MM.1S (cell line): ENCODE measurements at regions not wholly inside any gene's neighbourhood (a gene's known extent, or its start where the extent isn't known, plus 50 kb on each side); places are given as distances from the start of the nearest gene placed in this dataset.

Experiments
- DNase-seq: peaks from one replicate; pipeline ENCODE4 v3.0.0-alpha.2; 2015
- H2AFZ ChIP-seq: fragments of 300-600 bp; sonication (generic); 2 replicates; pipeline ENCODE4 v1.6.0; 2016; ENCODE audit warnings: antibody characterized with exemption, low read length
- H3F3A ChIP-seq: fragments of 300-600 bp; sonication (generic); 2 replicates; pipeline ENCODE4 v1.6.1; 2016; ENCODE audit warnings: mild to moderate bottlenecking, antibody characterized with exemption, low read length, moderate library complexity, mixed read lengths; ENCODE audit not compliant: insufficient read depth
- H3K27ac ChIP-seq: fragments of 300-600 bp; sonication (generic); 2 replicates; pipeline ENCODE4 v1.5.1; 2016; ENCODE audit warnings: mild to moderate bottlenecking, low read length
- H3K27me3 ChIP-seq: fragments of 300-600 bp; sonication (generic); replicated peaks from 2 replicates; pipeline ENCODE4 v1.6.0; 2016; ENCODE audit warnings: low read length; ENCODE audit not compliant: insufficient read depth
- H3K36me3 ChIP-seq: fragments of 300-600 bp; sonication (generic); replicated peaks from 2 replicates; pipeline ENCODE4 v1.6.1; 2016; ENCODE audit warnings: mild to moderate bottlenecking, low read length, mixed read lengths; ENCODE audit not compliant: insufficient read depth
- H3K4me1 ChIP-seq: fragments of 300-600 bp; sonication (generic); 2 replicates; pipeline ENCODE4 v1.6.1; 2016; ENCODE audit warnings: low read length, mixed read lengths
- H3K4me2 ChIP-seq: fragments of 300-600 bp; sonication (generic); 2 replicates; pipeline ENCODE4 v1.6.0; 2016; ENCODE audit warnings: low read depth, low read length
- H3K4me3 ChIP-seq: fragments of 300-600 bp; sonication (generic); 2 replicates; pipeline ENCODE4 v1.5.1; 2016; ENCODE audit warnings: low read length, mixed read lengths
- H3K79me2 ChIP-seq: fragments of 300-600 bp; sonication (generic); 2 replicates; pipeline ENCODE4 v1.6.1; 2016; ENCODE audit warnings: mixed run types, low read length, mixed read lengths
- H3K9ac ChIP-seq: fragments of 300-600 bp; sonication (generic); 2 replicates; pipeline ENCODE4 v1.6.1; 2016; ENCODE audit warnings: low read length, mixed read lengths
- H3K9me2 ChIP-seq: fragments of 300-600 bp; sonication (generic); replicated peaks from 2 replicates; pipeline ENCODE4 v1.6.1; 2016; ENCODE audit warnings: mild to moderate bottlenecking, low read length, mixed read lengths; ENCODE audit not compliant: insufficient read depth
- H3K9me3 ChIP-seq: fragments of 300-600 bp; sonication (generic); replicated peaks from 2 replicates; pipeline ENCODE4 v1.6.1; 2016; ENCODE audit warnings: mild to moderate bottlenecking, low read length, mixed read lengths; ENCODE audit not compliant: insufficient read depth
- H4K20me1 ChIP-seq: fragments of 300-600 bp; sonication (generic); 2 replicates; pipeline ENCODE4 v1.6.1; 2016; ENCODE audit warnings: mild to moderate bottlenecking, low read length, moderate library complexity, mixed read lengths; ENCODE audit not compliant: insufficient read depth
- CTCF ChIP-seq: fragments of 300-600 bp; sonication (generic); IDR thresholded peaks from 2 replicates; pipeline ENCODE4 v1.5.1; 2016; ENCODE audit warnings: antibody characterized with exemption, low read length, mixed read lengths
- EZH2 ChIP-seq: fragments of 300-600 bp; sonication (generic); optimal IDR thresholded peaks from 2 replicates; pipeline ENCODE3; 2017; ENCODE audit warnings: low read depth, mild to moderate bottlenecking, antibody characterized with exemption, low read length, mixed read lengths
- EZH2phosphoT487 ChIP-seq: fragments of 300-600 bp; sonication (generic); IDR thresholded peaks from 2 replicates; pipeline ENCODE4 v1.6.1; 2018; ENCODE audit warnings: antibody characterized with exemption, low read length

- H3K9ac ChIP-seq: no peak overlapping the region
- H3K4me3 ChIP-seq: no peak overlapping the region
- H3K4me1 ChIP-seq: no peaks in the 10 kb centered on the region
- no peaks in the 10 kb centered on the region for H3K27me3 ChIP-seq
- H3K9me2 ChIP-seq: no peaks in the 10 kb centered on the region
- no peak overlapping the region for H3K4me2 ChIP-seq
- H3K36me3 ChIP-seq: no peaks in the 10 kb centered on the region
- no peaks in the 10 kb centered on the region for H3K79me2 ChIP-seq
- no peak for TF ChIP-seq CTCF
- TF ChIP-seq EZH2: no peak
- no peak for TF ChIP-seq EZH2phosphoT487
- H3K9me3 ChIP-seq: no peaks in the 10 kb centered on the region
- H3F3A ChIP-seq: no peaks in the 10 kb centered on the region
- H2AFZ ChIP-seq: no peak overlapping the region
- no peak overlapping the region for H3K27ac ChIP-seq
- no peaks in the 10 kb centered on the region for H4K20me1 ChIP-seq
- DNase-seq: no peak
These were observed 375.5 kb upstream of the TRIB2 start for GRCh38 chr2:12341215-12341614.

GRCh38 chr2:12341920-12342319 is 374.8 kb upstream of the TRIB2 start:
- no peaks in the 10 kb centered on the region for H3K9me2 ChIP-seq
- H3K4me2 ChIP-seq: no peak overlapping the region
- H3K27me3 ChIP-seq: no peaks in the 10 kb centered on the region
- no peak overlapping the region for H2AFZ ChIP-seq
- H3K4me1 ChIP-seq: no peaks in the 10 kb centered on the region
- H4K20me1 ChIP-seq: no peaks in the 10 kb centered on the region
- no peaks in the 10 kb centered on the region for H3F3A ChIP-seq
- H3K27ac ChIP-seq: no peak overlapping the region
- H3K79me2 ChIP-seq: no peaks in the 10 kb centered on the region
- H3K9me3 ChIP-seq: no peaks in the 10 kb centered on the region
- H3K4me3 ChIP-seq: no peak overlapping the region
- no peak for TF ChIP-seq EZH2phosphoT487
- no peak for TF ChIP-seq CTCF
- TF ChIP-seq EZH2: no peak
- H3K36me3 ChIP-seq: no peaks in the 10 kb centered on the region
- DNase-seq: no peak
- no peak overlapping the region for H3K9ac ChIP-seq

GRCh38 chr2:12343141-12343540 is 373.6 kb upstream of the TRIB2 start:
- no peaks in the 10 kb centered on the region for H3K36me3 ChIP-seq
- TF ChIP-seq EZH2: no peak
- TF ChIP-seq CTCF: no peak
- no peak for TF ChIP-seq EZH2phosphoT487
- H3K79me2 ChIP-seq: no peaks in the 10 kb centered on the region
- no peak overlapping the region for H3K9ac ChIP-seq
- H3K9me2 ChIP-seq: no peaks in the 10 kb centered on the region
- no peaks in the 10 kb centered on the region for H4K20me1 ChIP-seq
- no peak overlapping the region for H3K4me3 ChIP-seq
- no peak overlapping the region for H3K4me2 ChIP-seq
- H3K27me3 ChIP-seq: no peaks in the 10 kb centered on the region
- no peak for DNase-seq
- no peaks in the 10 kb centered on the region for H3F3A ChIP-seq
- H3K9me3 ChIP-seq: no peaks in the 10 kb centered on the region
- H3K27ac ChIP-seq: no peak overlapping the region
- no peaks in the 10 kb centered on the region for H3K4me1 ChIP-seq
- H2AFZ ChIP-seq: no peak overlapping the region

GRCh38 chr2:12347066-12347493 is 369.7 kb upstream of the TRIB2 start:
- H3K27me3 ChIP-seq: no peaks in the 10 kb centered on the region
- H3K27ac ChIP-seq: no peak overlapping the region
- H4K20me1 ChIP-seq: no peaks in the 10 kb centered on the region
- H3F3A ChIP-seq: no peaks in the 10 kb centered on the region
- no peak overlapping the region for H3K9ac ChIP-seq
- no peaks in the 10 kb centered on the region for H3K4me1 ChIP-seq
- TF ChIP-seq EZH2phosphoT487 (no peak), EZH2 (no peak), CTCF (no peak)
- H3K9me3 ChIP-seq: no peaks in the 10 kb centered on the region
- no peak for DNase-seq
- H3K36me3 ChIP-seq: no peaks in the 10 kb centered on the region
- no peak overlapping the region for H3K4me2 ChIP-seq
- H3K4me3 ChIP-seq: no peak overlapping the region
- H2AFZ ChIP-seq: no peak overlapping the region
- H3K9me2 ChIP-seq: no peaks in the 10 kb centered on the region
- no peaks in the 10 kb centered on the region for H3K79me2 ChIP-seq
